ENCODE measurements at regions not wholly inside any gene's neighbourhood (a gene's known extent, or its start where the extent isn't known, plus 50 kb on each side); places are given as distances from the start of the nearest gene placed in this dataset.

DNA sequence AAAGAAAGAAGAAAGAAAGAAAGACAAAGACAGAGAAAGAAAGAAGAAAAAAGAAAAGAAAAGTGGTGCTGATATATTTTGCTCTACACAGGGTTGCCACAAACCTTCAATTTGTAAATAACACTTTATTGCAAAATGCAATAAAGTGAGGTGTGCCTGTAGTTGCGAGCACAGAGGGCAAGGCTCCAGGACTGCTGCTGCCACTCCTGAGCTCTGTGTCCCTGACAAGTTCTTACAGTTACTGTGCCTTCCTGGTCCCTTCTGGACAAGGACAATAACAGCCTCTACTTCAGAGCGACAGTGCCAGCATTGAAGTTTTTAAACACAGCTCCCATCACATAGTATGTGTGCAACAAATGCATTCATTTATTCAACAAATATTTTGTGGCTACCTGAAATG, 148.1 kb downstream of the AXIN2 start:
- Histone ChIP-seq H3K27ac (ENCODE audit: low read depth, low read length) (no peak overlapping the region), H3K4me3 (ENCODE audit: low read length in 3 of 3) (no peak overlapping the region), H3K36me3 (ENCODE audit: control insufficient read depth in 3 of 3, insufficient read depth in 3 of 3, low read length in 3 of 3) (no peaks in the 10 kb centered on the region), H3K27me3 (ENCODE audit: control insufficient read depth in 3 of 3, insufficient read depth in 3 of 3, low read length in 3 of 3) (no peaks in the 10 kb centered on the region), H3K9me3 (ENCODE audit: control insufficient read depth in 3 of 3, low read length in 3 of 3) (no peaks in the 10 kb centered on the region), H3K4me1 (ENCODE audit: control insufficient read depth in 3 of 3, insufficient read depth in 3 of 3, low read length in 3 of 3) (peaks cover 0 to under 1% (median 0%) of the 10 kb centered on the region in 3 donors), H3K9ac (ENCODE audit: low read depth in 1 of 3, low read length in 3 of 3) (no peak overlapping the region)

DNA sequence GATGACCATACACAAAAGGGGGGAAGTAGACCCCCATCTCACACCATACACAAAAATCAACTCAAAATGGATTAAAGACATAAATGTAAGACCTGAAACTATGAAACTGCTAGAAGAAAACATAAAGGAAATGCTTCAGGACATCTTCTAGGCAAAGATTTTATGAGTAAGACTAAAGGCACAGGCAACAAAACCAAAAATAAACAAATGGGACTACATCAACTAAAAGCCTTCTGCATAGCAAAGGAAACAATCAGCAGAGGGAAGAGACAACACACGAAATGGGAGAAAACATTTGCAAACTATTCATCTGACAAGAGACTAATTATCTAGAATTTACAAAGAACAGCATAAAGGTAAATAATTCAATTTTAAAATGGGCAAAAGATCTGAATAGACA, 152.1 kb downstream of the AXIN2 start:
- Histone ChIP-seq H3K9me3 (ENCODE audit: control insufficient read depth in 3 of 3, low read length in 3 of 3) (no peaks in the 10 kb centered on the region), H3K4me3 (ENCODE audit: low read length in 3 of 3) (no peak overlapping the region), H3K27ac (ENCODE audit: low read depth, low read length) (no peak overlapping the region), H3K36me3 (ENCODE audit: control insufficient read depth in 3 of 3, insufficient read depth in 3 of 3, low read length in 3 of 3) (no peaks in the 10 kb centered on the region), H3K4me1 (ENCODE audit: control insufficient read depth in 3 of 3, insufficient read depth in 3 of 3, low read length in 3 of 3) (peaks cover 0 to 6% (median 3%) of the 10 kb centered on the region in 3 donors), H3K9ac (ENCODE audit: low read depth in 1 of 3, low read length in 3 of 3) (no peak overlapping the region), H3K27me3 (ENCODE audit: control insufficient read depth in 3 of 3, insufficient read depth in 3 of 3, low read length in 3 of 3) (no peaks in the 10 kb centered on the region)

GRCh38 chr17:65408050-65408449, 153.4 kb downstream of the AXIN2 start:
- no peak overlapping the region for H3K27ac ChIP-seq (ENCODE audit: low read depth, low read length)
- no peaks in the 10 kb centered on the region for H3K9me3 ChIP-seq (ENCODE audit: control insufficient read depth in 3 of 3, low read length in 3 of 3)
- no peaks in the 10 kb centered on the region for H3K36me3 ChIP-seq (ENCODE audit: control insufficient read depth in 3 of 3, insufficient read depth in 3 of 3, low read length in 3 of 3)
- H3K4me3 ChIP-seq (ENCODE audit: low read length in 3 of 3): no peak overlapping the region
- H3K4me1 ChIP-seq (ENCODE audit: control insufficient read depth in 3 of 3, insufficient read depth in 3 of 3, low read length in 3 of 3): peaks cover 0 to 6% (median 3%) of the 10 kb centered on the region in 3 donors
- H3K27me3 ChIP-seq (ENCODE audit: control insufficient read depth in 3 of 3, insufficient read depth in 3 of 3, low read length in 3 of 3): no peaks in the 10 kb centered on the region
- no peak overlapping the region for H3K9ac ChIP-seq (ENCODE audit: low read depth in 1 of 3, low read length in 3 of 3)

- H3K27me3 ChIP-seq (ENCODE audit: control insufficient read depth in 3 of 3, insufficient read depth in 3 of 3, low read length in 3 of 3): no peaks in the 10 kb centered on the region
- no peak overlapping the region for H3K4me3 ChIP-seq (ENCODE audit: low read length in 3 of 3)
- no peak overlapping the region for H3K9ac ChIP-seq (ENCODE audit: low read depth in 1 of 3, low read length in 3 of 3)
- no peaks in the 10 kb centered on the region for H3K9me3 ChIP-seq (ENCODE audit: control insufficient read depth in 3 of 3, low read length in 3 of 3)
- peaks cover 0 to 6% (median 3%) of the 10 kb centered on the region in 3 donors for H3K4me1 ChIP-seq (ENCODE audit: control insufficient read depth in 3 of 3, insufficient read depth in 3 of 3, low read length in 3 of 3)
- H3K36me3 ChIP-seq (ENCODE audit: control insufficient read depth in 3 of 3, insufficient read depth in 3 of 3, low read length in 3 of 3): no peaks in the 10 kb centered on the region
- no peak overlapping the region for H3K27ac ChIP-seq (ENCODE audit: low read depth, low read length)
Measured at GRCh38 chr17:65407017-65407416, 154.4 kb downstream of the AXIN2 start.

DNA sequence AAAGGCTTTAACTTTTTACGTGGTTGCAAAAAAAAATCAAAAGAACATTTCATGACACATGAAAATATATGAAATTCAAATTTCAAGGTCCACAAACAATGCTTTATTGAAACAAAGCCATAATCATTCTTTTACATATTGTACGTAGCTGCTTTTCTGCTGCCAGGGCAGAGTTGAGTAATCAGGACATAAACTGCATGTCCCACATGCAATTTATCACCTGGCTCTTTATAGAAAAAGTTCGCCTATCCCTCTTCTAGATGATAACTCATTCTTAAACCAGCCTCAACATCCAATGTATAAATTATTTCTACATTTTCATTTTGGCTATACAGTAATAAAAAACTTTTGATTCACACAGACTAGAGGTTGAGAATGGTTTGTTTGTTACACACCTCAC, 154.9 kb downstream of the AXIN2 start:
- Histone ChIP-seq H3K4me1 (ENCODE audit: control insufficient read depth in 3 of 3, insufficient read depth in 3 of 3, low read length in 3 of 3) (peaks cover 0 to 6% (median 3%) of the 10 kb centered on the region in 3 donors), H3K9ac (ENCODE audit: low read depth in 1 of 3, low read length in 3 of 3) (no peak overlapping the region), H3K4me3 (ENCODE audit: low read length in 3 of 3) (no peak overlapping the region), H3K27me3 (ENCODE audit: control insufficient read depth in 3 of 3, insufficient read depth in 3 of 3, low read length in 3 of 3) (no peaks in the 10 kb centered on the region), H3K9me3 (ENCODE audit: control insufficient read depth in 3 of 3, low read length in 3 of 3) (no peaks in the 10 kb centered on the region), H3K27ac (ENCODE audit: low read depth, low read length) (no peak overlapping the region), H3K36me3 (ENCODE audit: control insufficient read depth in 3 of 3, insufficient read depth in 3 of 3, low read length in 3 of 3) (no peaks in the 10 kb centered on the region)

GRCh38 chr17:65405563-65405962, 155.9 kb downstream of the AXIN2 start:
- no peak overlapping the region for H3K9ac ChIP-seq (ENCODE audit: low read depth in 1 of 3, low read length in 3 of 3)
- H3K4me3 ChIP-seq (ENCODE audit: low read length in 3 of 3): no peak overlapping the region
- no peaks in the 10 kb centered on the region for H3K27me3 ChIP-seq (ENCODE audit: control insufficient read depth in 3 of 3, insufficient read depth in 3 of 3, low read length in 3 of 3)
- H3K4me1 ChIP-seq (ENCODE audit: control insufficient read depth in 3 of 3, insufficient read depth in 3 of 3, low read length in 3 of 3): peaks cover 0 to 6% (median 3%) of the 10 kb centered on the region in 3 donors
- no peaks in the 10 kb centered on the region for H3K36me3 ChIP-seq (ENCODE audit: control insufficient read depth in 3 of 3, insufficient read depth in 3 of 3, low read length in 3 of 3)
- H3K9me3 ChIP-seq (ENCODE audit: control insufficient read depth in 3 of 3, low read length in 3 of 3): no peaks in the 10 kb centered on the region
- H3K27ac ChIP-seq (ENCODE audit: low read depth, low read length): no peak overlapping the region

GRCh38 chr17:65404761-65405160, 156.7 kb downstream of the AXIN2 start:
- H3K27ac ChIP-seq (ENCODE audit: low read depth, low read length): no peak overlapping the region
- no peak overlapping the region for H3K9ac ChIP-seq (ENCODE audit: low read depth in 1 of 3, low read length in 3 of 3)
- peaks cover 0 to 6% (median 3%) of the 10 kb centered on the region in 3 donors for H3K4me1 ChIP-seq (ENCODE audit: control insufficient read depth in 3 of 3, insufficient read depth in 3 of 3, low read length in 3 of 3)
- no peaks in the 10 kb centered on the region for H3K27me3 ChIP-seq (ENCODE audit: control insufficient read depth in 3 of 3, insufficient read depth in 3 of 3, low read length in 3 of 3)
- H3K4me3 ChIP-seq (ENCODE audit: low read length in 3 of 3): no peak overlapping the region
- H3K9me3 ChIP-seq (ENCODE audit: control insufficient read depth in 3 of 3, low read length in 3 of 3): no peaks in the 10 kb centered on the region
- no peaks in the 10 kb centered on the region for H3K36me3 ChIP-seq (ENCODE audit: control insufficient read depth in 3 of 3, insufficient read depth in 3 of 3, low read length in 3 of 3)

DNA sequence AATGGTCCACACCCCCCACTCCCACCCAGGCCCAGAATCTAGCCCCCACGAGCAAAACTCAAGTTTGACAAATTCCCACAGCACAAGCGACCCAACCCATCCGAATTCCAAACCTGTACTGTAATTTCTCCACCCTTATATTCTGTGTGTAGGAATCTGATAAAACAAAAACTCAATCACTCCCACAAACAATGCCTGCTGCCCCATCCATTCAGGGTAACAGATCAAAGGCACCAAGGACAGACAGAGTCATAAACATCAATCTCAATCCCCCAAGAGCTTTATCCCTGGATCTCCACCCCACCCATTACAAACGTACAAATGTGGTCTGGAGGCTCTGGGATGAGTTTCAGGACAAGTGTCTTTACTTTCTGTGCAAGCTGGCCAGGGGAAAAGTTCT, 157.8 kb downstream of the AXIN2 start:
- no peak overlapping the region for H3K9ac ChIP-seq (ENCODE audit: low read depth in 1 of 3, low read length in 3 of 3)
- peaks cover 0 to 6% (median 3%) of the 10 kb centered on the region in 3 donors for H3K4me1 ChIP-seq (ENCODE audit: control insufficient read depth in 3 of 3, insufficient read depth in 3 of 3, low read length in 3 of 3)
- H3K9me3 ChIP-seq (ENCODE audit: control insufficient read depth in 3 of 3, low read length in 3 of 3): no peaks in the 10 kb centered on the region
- no peaks in the 10 kb centered on the region for H3K27me3 ChIP-seq (ENCODE audit: control insufficient read depth in 3 of 3, insufficient read depth in 3 of 3, low read length in 3 of 3)
- no peak overlapping the region for H3K27ac ChIP-seq (ENCODE audit: low read depth, low read length)
- no peaks in the 10 kb centered on the region for H3K36me3 ChIP-seq (ENCODE audit: control insufficient read depth in 3 of 3, insufficient read depth in 3 of 3, low read length in 3 of 3)
- H3K4me3 ChIP-seq (ENCODE audit: low read length in 3 of 3): no peak overlapping the region

- Histone ChIP-seq H3K4me3 (ENCODE audit: low read length in 3 of 3) (no peak overlapping the region), H3K27me3 (ENCODE audit: control insufficient read depth in 3 of 3, insufficient read depth in 3 of 3, low read length in 3 of 3) (no peaks in the 10 kb centered on the region), H3K4me1 (ENCODE audit: control insufficient read depth in 3 of 3, insufficient read depth in 3 of 3, low read length in 3 of 3) (peaks cover 0 to 6% (median 3%) of the 10 kb centered on the region in 3 donors), H3K27ac (ENCODE audit: low read depth, low read length) (no peak overlapping the region), H3K9ac (ENCODE audit: low read depth in 1 of 3, low read length in 3 of 3) (no peak overlapping the region), H3K9me3 (ENCODE audit: control insufficient read depth in 3 of 3, low read length in 3 of 3) (no peaks in the 10 kb centered on the region), H3K36me3 (ENCODE audit: control insufficient read depth in 3 of 3, insufficient read depth in 3 of 3, low read length in 3 of 3) (no peaks in the 10 kb centered on the region)
Measured at GRCh38 chr17:65402513-65403496, 158.6 kb downstream of the AXIN2 start.

GRCh38 chr17:65401561-65401960, 159.9 kb downstream of the AXIN2 start:
- H3K4me3 ChIP-seq (ENCODE audit: low read length in 3 of 3): no peak overlapping the region

More at GRCh38 chr17:65401561-65401960, 159.9 kb downstream of the AXIN2 start:
- no peaks in the 10 kb centered on the region for H3K36me3 ChIP-seq (ENCODE audit: control insufficient read depth in 3 of 3, insufficient read depth in 3 of 3, low read length in 3 of 3)
- no peaks in the 10 kb centered on the region for H3K27me3 ChIP-seq (ENCODE audit: control insufficient read depth in 3 of 3, insufficient read depth in 3 of 3, low read length in 3 of 3)
- no peaks in the 10 kb centered on the region for H3K4me1 ChIP-seq (ENCODE audit: control insufficient read depth in 3 of 3, insufficient read depth in 3 of 3, low read length in 3 of 3)
- no peak overlapping the region for H3K27ac ChIP-seq (ENCODE audit: low read depth, low read length)
- H3K9ac ChIP-seq (ENCODE audit: low read depth in 1 of 3, low read length in 3 of 3): no peak overlapping the region
- H3K9me3 ChIP-seq (ENCODE audit: control insufficient read depth in 3 of 3, low read length in 3 of 3): no peaks in the 10 kb centered on the region
